Endothelial cell of umbilical vein (primary cell): ENCODE measurements at regions not wholly inside any gene's neighbourhood (a gene's known extent, or its start where the extent isn't known, plus 50 kb on each side); places are given as distances from the start of the nearest gene placed in this dataset.
"Not testable (repeated sequence)": the region's sequence is repeated elsewhere in the genome, so short reads cannot be mapped to it uniquely, and the experiment has no call there.

Experiments
- BruUV-seq: library from RNA; stranded (reverse); fragments of 400-500 nt; replicated peaks from 2 replicates; lab custom pipeline; 2021; lab: Mats Ljungman, UMichigan
- CTCF ChIA-PET: fragments of 300-600, 350-600 bp; sonication (Branson Sonifier 250); formaldehyde crosslinking; loops from one replicate; lab custom pipeline; 2021; ENCODE audit warnings: antibody characterized with exemption, inconsistent platforms; lab: Charles Lee
- POLR2A ChIA-PET: fragments of 300-600, 350-600 bp; sonication (Branson Sonifier 250); formaldehyde crosslinking; loops from one replicate; lab custom pipeline; 2021; ENCODE audit warnings: antibody characterized with exemption, inconsistent platforms; lab: Charles Lee
- DNase-seq: peaks from one replicate; pipeline ENCODE4 v3.0.0-alpha.2; 2011; ENCODE audit warnings: low read depth, low spot score
- FAIRE-seq: peaks from 2 replicates; lab custom pipeline; 2011; peaks lifted over from hg19 to GRCh38; lab: Jason Lieb, UNC
- H2AFZ ChIP-seq: 2 replicates; pipeline ENCODE4 v1.6.0; 2012; ENCODE audit warnings: low read depth, low read length, control low read depth, inconsistent platforms
- H3K27ac ChIP-seq: 2 replicates; pipeline ENCODE4 v1.5.1; 2011; ENCODE audit warnings: low read depth, mild to moderate bottlenecking, control low read depth, low read length, moderate library complexity; ENCODE audit not compliant: insufficient read depth
- H3K27me3 ChIP-seq, 2 experiments: 2 replicates each; pipeline versions ENCODE4 v1.6.0 to v1.6.1; 2011; ENCODE audit warnings: low read length in 2 of 2, mixed read lengths in 1 of 2; ENCODE audit not compliant: control insufficient read depth in 2 of 2, insufficient read depth in 2 of 2
- H3K36me3 ChIP-seq, 2 experiments: 2 replicates in 1 of 2; 3 replicates in 1 of 2; pipeline ENCODE4 v1.5.1; 2011; ENCODE audit warnings: low read length in 2 of 2, mild to moderate bottlenecking in 1 of 2, moderate library complexity in 1 of 2; ENCODE audit not compliant: control insufficient read depth in 2 of 2, insufficient read depth in 2 of 2; ENCODE audit errors: extremely low read depth in 1 of 2
- H3K4me1 ChIP-seq: 3 replicates; pipeline ENCODE4 v1.5.1; 2011; ENCODE audit warnings: mild to moderate bottlenecking, low read length; ENCODE audit not compliant: control insufficient read depth, insufficient read depth; ENCODE audit errors: extremely low read depth
- H3K4me2 ChIP-seq: 2 replicates; pipeline ENCODE4 v1.6.1; 2011; ENCODE audit warnings: low read length, control low read depth, mixed read lengths; ENCODE audit not compliant: insufficient read depth
- H3K4me3 ChIP-seq, 3 experiments: fragments of 200-600 bp in 1 of 3; sonication (generic), shearing (Covaris generic) in 1 of 3; replicated peaks in 1 of 3; 2 replicates each; pipeline ENCODE4 v1.5.1; 2011 to 2016; ENCODE audit warnings: control low read depth in 3 of 3, low read length in 3 of 3, mild to moderate bottlenecking in 2 of 3, inconsistent platforms in 1 of 3, low read depth in 1 of 3, moderate library complexity in 1 of 3; ENCODE audit not compliant: insufficient read depth in 1 of 3
- H3K79me2 ChIP-seq: 2 replicates; pipeline ENCODE4 v1.6.0; 2012; ENCODE audit warnings: low read length, inconsistent platforms; ENCODE audit not compliant: control insufficient read depth, insufficient read depth
- H3K9ac ChIP-seq: replicated peaks from 2 replicates; pipeline ENCODE3; 2011; ENCODE audit warnings: low read length, control low read depth; ENCODE audit not compliant: insufficient read depth; ENCODE audit errors: extremely low read depth
- H3K9me1 ChIP-seq: replicated peaks from 3 replicates; pipeline ENCODE4 v1.6.0; 2011; ENCODE audit warnings: mild to moderate bottlenecking, low read length; ENCODE audit not compliant: control insufficient read depth, insufficient read depth; ENCODE audit errors: extremely low read depth
- H3K9me3 ChIP-seq: replicated peaks from 2 replicates; pipeline ENCODE4 v1.5.1; 2012; ENCODE audit warnings: low read length, inconsistent platforms; ENCODE audit not compliant: control insufficient read depth, insufficient read depth
- H4K20me1 ChIP-seq: replicated peaks from 2 replicates; pipeline ENCODE3; 2011; ENCODE audit warnings: mild to moderate bottlenecking, low read length; ENCODE audit not compliant: control insufficient read depth, insufficient read depth; ENCODE audit errors: extremely low read depth
- EZH2 ChIP-seq: IDR thresholded peaks from 2 replicates; pipeline ENCODE4 v1.6.1; 2012; ENCODE audit warnings: borderline replicate concordance, low read depth, mild to moderate bottlenecking, moderate library complexity, low read length, inconsistent platforms; ENCODE audit not compliant: severe bottlenecking
- JUN ChIP-seq: IDR thresholded peaks from 2 replicates; pipeline ENCODE4 v1.6.1; 2011; ENCODE audit warnings: borderline replicate concordance, low read depth; ENCODE audit not compliant: insufficient read length, insufficient read depth
- dilution Hi-C: fragments of 300-500 bp; cut with MboI; formaldehyde crosslinking; loops from one replicate; pipeline ENCODE4 v1.15.0; 2019; ENCODE audit warnings: low sequenced_read_pairs; ENCODE audit not compliant: extremely low pct_ligation_motif_present
- intact Hi-C: fragments of 100-400 bp; cut with micrococcal nuclease; formaldehyde crosslinking; loops from one replicate; pipeline ENCODE4 v1.10.0; 2022
- TF ChIP-seq, protein P1 (sequence below), 2 donors: IDR thresholded peaks; 1 replicate in 1 of 2; 2 replicates in 1 of 2; pipeline ENCODE4 v1.5.1; 2011; ENCODE audit warnings: low read length in 2 of 2, mild to moderate bottlenecking in 2 of 2, moderate library complexity in 2 of 2, control low read depth in 1 of 2, inconsistent platforms in 1 of 2, low read depth in 1 of 2; ENCODE audit not compliant: insufficient read depth in 1 of 2; ENCODE audit errors: extremely low read depth in 1 of 2

DNA sequence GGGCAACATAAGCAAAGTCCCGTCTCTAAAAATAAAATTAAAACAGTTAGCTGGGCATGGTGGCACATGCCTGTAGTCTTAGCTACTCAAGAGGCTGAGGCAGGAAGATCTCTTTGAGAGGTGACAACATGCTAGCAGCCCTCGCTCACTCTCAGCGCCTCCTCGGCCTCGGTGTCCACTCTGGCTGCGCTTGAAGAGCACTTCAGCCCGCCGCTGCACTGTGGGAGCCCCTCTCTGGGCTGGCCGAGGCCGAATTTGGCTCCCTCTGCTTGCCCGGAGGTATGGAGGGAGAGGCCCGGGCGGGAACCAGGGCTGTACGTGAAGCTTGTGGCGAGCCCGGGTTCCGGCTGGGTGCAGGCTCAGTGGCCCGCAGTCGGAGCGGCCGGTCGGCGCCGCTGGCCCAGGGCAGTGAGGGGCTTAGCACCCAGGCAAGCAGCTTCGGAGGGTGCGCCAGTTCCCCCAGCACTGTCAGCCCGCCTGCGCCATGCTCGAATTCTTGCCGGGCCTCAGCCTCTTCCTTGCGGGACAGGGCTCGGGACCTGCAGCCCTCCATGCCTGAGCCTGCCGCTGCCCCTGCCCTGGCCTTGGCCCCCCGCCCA lies 138.3 kb downstream of the MAP3K21 start:
- no peaks in the 10 kb centered on the region for H3K9me1 ChIP-seq
- H3K27me3 ChIP-seq = no peaks in the 10 kb centered on the region
- H2AFZ ChIP-seq = no peak overlapping the region
- DNase-seq (no peak), FAIRE-seq (no peak)
- H3K9me3 ChIP-seq = peaks cover 2% of the 10 kb centered on the region
- H4K20me1 ChIP-seq = no peaks in the 10 kb centered on the region
- ChIA-PET CTCF (no interaction called here), POLR2A (no interaction called here)
- no TSS peak for BruUV-seq
- H3K9ac ChIP-seq = no peak overlapping the region
- H3K27ac ChIP-seq = no peak overlapping the region
- H3K4me1 ChIP-seq = no peaks in the 10 kb centered on the region
- H3K4me3 ChIP-seq = no peak overlapping the region
- intact Hi-C loops (no loop called here), dilution Hi-C loops (no loop called here)
- H3K79me2 ChIP-seq = no peaks in the 10 kb centered on the region
- H3K36me3 ChIP-seq = no peaks in the 10 kb centered on the region
- no peak for TF ChIP-seq EZH2
- no peak overlapping the region for H3K4me2 ChIP-seq

DNA sequence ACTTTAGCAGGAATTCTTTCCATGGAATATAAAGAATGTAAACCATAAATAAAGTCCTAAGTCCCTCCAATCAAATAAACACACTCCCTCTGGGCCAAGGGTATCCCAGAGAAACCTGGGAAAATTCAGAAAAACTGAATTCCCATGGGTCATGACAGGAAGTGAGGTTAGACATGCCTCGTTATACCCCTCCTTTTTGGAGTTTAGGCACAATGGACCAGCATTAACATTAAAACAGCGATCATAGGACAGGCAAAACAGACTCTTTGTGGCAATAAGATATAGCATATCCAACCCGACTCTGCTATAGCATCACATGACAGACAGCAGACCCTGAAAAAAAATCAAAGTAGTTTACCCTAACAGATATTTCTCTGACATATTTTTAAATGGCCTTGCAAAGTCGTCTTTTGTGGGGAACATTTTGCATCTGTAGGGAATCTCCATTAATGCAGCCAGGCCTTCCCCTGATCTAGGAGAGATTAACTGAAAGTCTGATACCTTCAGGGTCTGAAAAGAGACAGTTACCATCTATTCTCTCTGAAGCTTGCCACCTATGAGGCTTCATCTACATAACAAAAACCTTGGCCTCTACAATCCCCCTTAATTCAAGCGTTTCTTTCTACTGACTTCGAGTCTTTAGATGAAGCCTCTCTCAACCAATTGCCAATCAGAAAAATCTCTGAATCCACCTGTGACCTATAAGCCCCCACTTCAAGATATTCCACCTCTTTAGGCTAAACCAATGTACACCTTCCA lies 143.0 kb upstream of the KCNK1 start:
- no peak for FAIRE-seq
- Histone ChIP-seq H3K27ac (no peak overlapping the region), H3K4me2 (no peak overlapping the region), H2AFZ (no peak overlapping the region), H3K79me2 (no peaks in the 10 kb centered on the region), H3K9me3 (peaks cover 2% of the 10 kb centered on the region), H3K36me3 (no peaks in the 10 kb centered on the region), H3K4me3 (no peak overlapping the region), H3K9me1 (no peaks in the 10 kb centered on the region), H3K9ac (no peak overlapping the region), H4K20me1 (no peaks in the 10 kb centered on the region), H3K4me1 (no peaks in the 10 kb centered on the region), H3K27me3 (no peaks in the 10 kb centered on the region)
- no TSS peak for BruUV-seq
- TF ChIP-seq, protein P1, sequence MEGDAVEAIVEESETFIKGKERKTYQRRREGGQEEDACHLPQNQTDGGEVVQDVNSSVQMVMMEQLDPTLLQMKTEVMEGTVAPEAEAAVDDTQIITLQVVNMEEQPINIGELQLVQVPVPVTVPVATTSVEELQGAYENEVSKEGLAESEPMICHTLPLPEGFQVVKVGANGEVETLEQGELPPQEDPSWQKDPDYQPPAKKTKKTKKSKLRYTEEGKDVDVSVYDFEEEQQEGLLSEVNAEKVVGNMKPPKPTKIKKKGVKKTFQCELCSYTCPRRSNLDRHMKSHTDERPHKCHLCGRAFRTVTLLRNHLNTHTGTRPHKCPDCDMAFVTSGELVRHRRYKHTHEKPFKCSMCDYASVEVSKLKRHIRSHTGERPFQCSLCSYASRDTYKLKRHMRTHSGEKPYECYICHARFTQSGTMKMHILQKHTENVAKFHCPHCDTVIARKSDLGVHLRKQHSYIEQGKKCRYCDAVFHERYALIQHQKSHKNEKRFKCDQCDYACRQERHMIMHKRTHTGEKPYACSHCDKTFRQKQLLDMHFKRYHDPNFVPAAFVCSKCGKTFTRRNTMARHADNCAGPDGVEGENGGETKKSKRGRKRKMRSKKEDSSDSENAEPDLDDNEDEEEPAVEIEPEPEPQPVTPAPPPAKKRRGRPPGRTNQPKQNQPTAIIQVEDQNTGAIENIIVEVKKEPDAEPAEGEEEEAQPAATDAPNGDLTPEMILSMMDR (IDR thresholded peaks at IDR 0.05; ENCODE audit: extremely low read depth in 1 of 2, insufficient read depth in 1 of 2, low read depth in 1 of 2, low read length in 2 of 2) = no peak
- TF ChIP-seq JUN = no peak
- dilution Hi-C loops = no loop called here
- DNase-seq = no peak
- POLR2A ChIA-PET = no interaction called here
- CTCF ChIA-PET = no interaction called here
- intact Hi-C loops = no loop called here

DNA sequence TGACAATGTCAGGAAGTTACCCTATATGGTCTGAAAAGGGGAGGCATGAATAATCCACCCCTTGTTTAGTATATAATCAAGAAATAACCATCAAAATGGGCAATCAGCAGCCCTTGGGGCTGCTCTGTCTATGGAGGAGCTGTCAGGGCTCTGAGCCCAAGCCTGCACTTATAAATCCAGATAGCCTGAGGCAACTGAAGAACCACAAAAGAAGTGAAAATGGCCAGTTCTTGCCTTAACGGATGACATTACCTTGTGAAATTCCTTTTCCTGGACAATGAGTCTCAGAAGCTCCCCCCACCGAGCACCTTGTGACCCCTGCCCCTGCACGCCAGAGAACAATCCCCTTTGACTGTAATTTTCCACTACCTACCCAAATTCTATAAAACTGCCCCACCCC lies 142.1 kb upstream of the KCNK1 start:
- H3K4me2 ChIP-seq, FAIRE-seq, BruUV-seq, H2AFZ ChIP-seq, CTCF ChIA-PET, H3K9me1 ChIP-seq, H3K4me3 ChIP-seq, intact Hi-C loops, H4K20me1 ChIP-seq, H3K36me3 ChIP-seq, DNase-seq, H3K9ac ChIP-seq, POLR2A ChIA-PET, H3K9me3 ChIP-seq, H3K27me3 ChIP-seq, H3K4me1 ChIP-seq, H3K27ac ChIP-seq, dilution Hi-C loops, H3K79me2 ChIP-seq: not testable (repeated sequence)
